GM19438 (cell line): ENCODE measurements at regions not wholly inside any gene's neighbourhood (a gene's known extent, or its start where the extent isn't known, plus 50 kb on each side); places are given as distances from the start of the nearest gene placed in this dataset.

Experiments used
- ATAC-seq: cut with Tn5 transposase; IDR thresholded peaks from one replicate; pipeline ENCODE4 v1.9.1; 2021; ENCODE audit warnings: low read depth; ENCODE audit not compliant: unreplicated experiment

DNA sequence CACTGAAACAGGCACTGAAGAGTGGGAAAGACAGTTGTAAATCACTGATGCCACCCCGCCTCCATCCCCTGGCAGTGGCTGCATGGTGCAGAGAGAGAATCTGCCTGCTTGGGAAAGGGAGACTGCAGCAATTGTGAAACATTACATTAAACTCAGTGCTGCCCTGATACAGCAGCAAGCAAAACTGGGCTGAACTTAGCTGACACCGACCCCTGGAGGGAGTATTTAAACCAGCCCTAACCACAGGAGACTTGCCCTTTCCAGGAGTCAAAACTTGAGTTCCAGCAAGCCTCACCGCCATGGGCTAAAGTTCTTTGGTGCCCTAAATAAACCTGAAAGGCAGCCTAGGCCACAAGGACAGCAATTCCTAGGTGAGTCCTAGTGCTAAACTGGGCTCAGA is 109.4 kb upstream of the PLPP4 start:
- ATAC-seq: no peak

GRCh38 chr10:120349069-120349468 is 108.0 kb upstream of the PLPP4 start:
- no peak for ATAC-seq

DNA sequence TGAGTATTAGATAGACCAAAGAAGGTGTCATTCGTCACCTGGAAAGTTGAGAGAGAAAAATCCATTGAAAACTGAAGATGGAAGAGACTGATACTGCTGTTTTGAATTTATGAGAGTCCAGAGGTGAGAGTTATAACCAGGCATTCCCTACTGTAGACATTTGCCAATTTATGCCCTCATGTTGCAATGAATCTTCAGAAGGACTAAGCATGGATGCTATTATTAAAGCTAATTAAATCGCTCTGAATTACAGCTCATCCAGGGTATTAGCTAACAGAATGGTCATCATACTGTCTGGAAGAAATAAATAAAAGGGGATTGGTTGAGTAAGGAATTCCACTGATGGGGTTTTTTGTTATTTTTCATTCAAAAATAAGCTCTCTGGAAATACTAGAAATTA is 101.6 kb upstream of the PLPP4 start:
- no peak for ATAC-seq

DNA sequence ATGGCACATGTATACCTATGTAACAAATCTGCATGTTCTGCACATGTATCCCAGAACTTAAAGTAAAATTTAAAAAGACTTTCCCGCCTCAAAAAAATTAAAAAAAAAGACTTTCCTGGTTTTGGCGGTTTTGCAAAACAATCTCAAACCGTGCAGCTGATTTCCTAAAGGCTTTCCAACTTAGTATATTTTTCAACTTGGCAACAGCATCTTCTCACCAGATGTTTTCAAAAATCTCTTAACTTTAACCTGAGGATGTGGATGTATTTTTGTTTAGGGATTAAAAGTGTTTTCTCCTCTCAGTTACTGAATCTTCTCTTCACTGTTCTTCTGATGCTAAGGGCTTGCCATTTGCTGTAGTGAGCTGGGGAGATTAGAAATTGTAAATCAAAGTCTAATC is 96.5 kb upstream of the PLPP4 start:
- no peak for ATAC-seq

DNA sequence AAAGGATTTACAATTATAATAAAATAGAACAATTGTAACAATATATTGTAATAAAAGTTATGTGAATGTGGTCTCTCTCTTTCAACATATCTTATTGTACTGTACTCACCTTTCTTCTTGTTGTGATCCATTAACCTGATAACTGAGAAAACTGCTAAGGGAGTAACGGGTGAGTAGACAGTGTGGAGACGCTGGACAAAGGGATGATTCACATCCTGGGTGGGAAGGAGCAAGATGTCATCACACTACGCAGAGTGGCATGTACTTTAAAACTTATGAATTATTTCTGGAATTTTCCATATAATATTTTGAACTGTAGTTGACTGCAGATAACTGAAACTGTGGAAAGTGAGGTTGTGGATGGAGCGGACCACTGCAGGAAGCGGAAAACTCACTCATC is 91.2 kb upstream of the PLPP4 start:
- ATAC-seq: no peak

DNA sequence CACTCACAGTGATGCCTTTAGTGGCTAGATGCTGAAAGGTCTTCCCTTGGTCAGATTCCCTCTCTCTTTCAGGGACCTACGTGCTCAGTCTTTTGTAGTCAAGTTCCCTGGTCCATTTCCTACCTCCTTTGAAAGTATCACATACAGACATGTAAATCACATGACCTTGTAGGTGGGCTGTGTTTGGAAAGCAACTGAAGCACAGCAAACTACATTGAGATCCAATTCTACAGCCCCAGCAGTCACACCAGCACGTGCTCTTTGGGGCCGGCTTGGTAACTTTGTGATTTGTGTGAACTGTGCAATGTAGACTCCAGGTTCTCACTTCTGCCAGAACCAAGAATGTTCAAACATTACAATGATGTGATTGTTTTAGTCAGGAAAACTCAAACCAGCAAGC is 89.7 kb upstream of the PLPP4 start:
- ATAC-seq: no peak

GRCh38 chr10:120368338-120368737 is 88.7 kb upstream of the PLPP4 start:
- ATAC-seq: no peak

GRCh38 chr10:120368927-120369326 is 88.1 kb upstream of the PLPP4 start:
- no peak for ATAC-seq

DNA sequence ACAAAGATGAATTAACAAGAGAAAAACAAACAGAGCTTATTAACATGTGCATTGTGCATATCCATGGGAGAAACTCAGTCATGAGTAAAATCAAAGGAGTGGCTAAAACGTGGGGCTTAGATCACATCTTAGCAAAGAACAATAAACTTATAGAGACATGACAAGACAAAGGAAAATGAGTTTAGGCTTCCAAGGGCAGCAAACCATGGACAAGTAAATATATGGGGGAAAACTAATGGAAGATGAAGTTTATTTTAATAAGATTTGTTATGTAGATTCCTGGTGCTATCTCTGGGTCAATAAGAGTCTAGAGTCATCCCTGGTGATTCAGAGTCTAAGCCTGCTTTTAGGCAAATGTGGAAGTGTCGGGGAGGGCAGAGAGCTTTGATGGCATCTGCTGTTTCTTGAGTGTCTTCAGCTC is 87.2 kb upstream of the PLPP4 start:
- ATAC-seq: no peak

DNA sequence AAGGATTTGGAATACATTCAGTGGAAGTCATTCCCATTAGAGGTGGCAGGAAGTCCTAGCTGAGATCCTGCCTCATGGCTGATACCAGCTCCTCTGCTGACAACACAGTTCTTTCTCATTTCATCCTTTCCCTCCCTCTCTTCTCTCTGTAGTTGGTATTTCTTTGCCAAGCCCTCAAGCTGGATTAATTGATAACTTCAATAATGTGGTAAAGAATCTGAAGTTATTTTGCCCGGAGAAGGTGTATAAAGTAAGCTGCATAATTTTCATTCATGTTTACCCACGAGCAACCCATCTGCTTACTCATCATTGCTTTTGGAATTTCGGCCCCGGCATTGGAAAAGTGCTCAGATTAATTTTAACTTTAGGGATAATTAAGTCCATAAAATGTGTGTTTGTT is 85.2 kb upstream of the PLPP4 start:
- no peak for ATAC-seq

DNA sequence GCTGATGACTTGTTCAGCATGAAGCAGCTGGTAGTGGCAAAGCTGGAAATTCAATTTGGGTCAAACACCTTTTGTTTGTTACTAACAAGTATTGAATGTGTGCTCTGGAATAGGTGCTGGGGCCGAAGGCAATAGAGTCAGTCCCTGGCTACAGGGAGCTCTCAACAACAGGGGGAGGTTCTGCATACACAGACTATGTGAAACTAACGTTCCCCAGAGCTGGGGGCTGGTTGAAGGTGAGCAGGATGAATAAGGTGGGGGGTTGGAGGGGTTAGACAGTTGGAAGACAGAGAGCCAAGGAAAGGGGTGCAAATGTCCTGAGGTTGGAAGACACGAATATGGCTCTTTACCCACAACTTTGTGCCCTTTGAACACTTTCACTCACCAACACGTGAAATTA is 84.1 kb upstream of the PLPP4 start:
- ATAC-seq: no peak

GRCh38 chr10:120375666-120376065 is 81.4 kb upstream of the PLPP4 start:
- ATAC-seq: no peak

GRCh38 chr10:120381931-120382330 is 75.1 kb upstream of the PLPP4 start:
- no peak for ATAC-seq

GRCh38 chr10:120382360-120382759 is 74.7 kb upstream of the PLPP4 start:
- ATAC-seq: no peak

GRCh38 chr10:120385992-120386391 is 71.0 kb upstream of the PLPP4 start:
- ATAC-seq: no peak

DNA sequence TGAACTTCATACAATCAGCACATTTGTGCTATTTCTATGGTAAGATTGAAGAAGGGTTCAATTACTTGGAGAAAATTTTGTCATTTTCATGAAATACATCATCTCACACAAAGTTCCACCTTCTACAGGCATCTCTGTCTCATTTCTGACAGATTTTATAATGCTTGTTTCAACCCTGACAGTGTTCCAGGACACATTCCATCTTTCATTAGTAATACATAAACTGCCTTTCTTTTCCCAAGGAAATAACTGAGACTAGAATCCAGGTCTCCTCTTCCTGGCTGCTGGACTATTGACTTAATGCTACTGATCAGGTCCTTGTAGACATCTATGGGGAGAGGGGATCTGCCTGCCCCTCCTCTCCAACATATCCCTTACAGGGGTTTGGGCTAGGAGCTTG is 70.1 kb upstream of the PLPP4 start:
- ATAC-seq: no peak

GRCh38 chr10:120387326-120387725 is 69.7 kb upstream of the PLPP4 start:
- ATAC-seq: no peak

DNA sequence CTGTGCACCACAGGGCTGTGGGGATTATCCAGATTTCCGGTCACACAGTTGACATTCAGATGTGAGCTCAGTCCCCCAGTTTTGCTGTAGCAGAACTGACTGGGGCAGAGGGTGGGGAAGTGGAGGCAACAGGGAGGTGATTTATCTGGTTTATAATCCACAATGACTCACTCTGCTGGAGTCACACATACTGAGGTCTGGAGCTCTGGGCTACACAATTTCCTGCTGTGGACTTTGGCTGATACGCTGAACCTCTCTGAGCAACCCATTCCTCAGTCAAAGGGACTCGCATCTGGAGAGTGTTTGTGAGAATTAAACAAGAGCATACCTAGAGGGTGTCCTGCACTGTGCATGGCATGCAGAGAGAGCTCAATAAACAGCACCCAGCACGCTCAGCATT is 64.8 kb upstream of the PLPP4 start:
- no peak for ATAC-seq

DNA sequence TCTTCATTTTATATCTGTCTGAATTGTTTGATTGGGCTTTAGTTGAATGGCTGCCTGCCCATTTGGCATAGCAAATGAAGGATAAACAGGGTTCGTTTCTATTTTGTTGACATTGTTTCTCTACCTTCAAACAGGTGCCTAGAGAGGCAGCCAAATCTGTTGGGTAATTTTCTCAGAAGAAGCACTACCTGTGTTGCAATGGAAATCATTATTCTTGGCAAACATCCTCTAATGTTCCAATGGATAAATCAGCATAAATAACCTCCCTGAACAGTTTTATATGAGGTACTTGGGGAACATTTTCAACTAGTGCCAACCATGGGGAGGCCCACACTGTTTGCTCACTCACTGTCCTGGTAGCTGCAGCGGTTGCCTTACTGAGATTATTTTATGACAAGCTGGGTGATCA is 64.4 kb upstream of the PLPP4 start:
- no peak for ATAC-seq

GRCh38 chr10:120394446-120394845 is 62.6 kb upstream of the PLPP4 start:
- no peak for ATAC-seq

DNA sequence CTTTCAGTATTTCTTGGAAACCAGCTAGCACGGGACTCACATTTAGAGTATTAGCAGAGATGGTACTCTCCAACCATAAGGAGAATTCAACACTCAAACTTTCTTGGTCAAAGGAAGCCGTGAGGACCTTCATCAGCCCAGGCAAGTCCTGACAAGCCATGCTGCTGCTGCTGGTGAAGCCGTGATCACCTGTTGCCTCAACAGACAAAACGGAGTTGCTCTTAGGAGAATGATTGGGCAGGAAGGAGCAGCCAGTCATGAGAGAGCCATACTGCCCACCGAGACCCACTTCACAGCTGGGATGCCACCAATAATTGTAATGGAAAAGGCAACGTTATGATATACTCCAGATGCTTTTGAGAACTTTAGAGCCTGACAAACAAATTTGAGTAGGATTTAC is 60.8 kb upstream of the PLPP4 start:
- ATAC-seq: no peak

DNA sequence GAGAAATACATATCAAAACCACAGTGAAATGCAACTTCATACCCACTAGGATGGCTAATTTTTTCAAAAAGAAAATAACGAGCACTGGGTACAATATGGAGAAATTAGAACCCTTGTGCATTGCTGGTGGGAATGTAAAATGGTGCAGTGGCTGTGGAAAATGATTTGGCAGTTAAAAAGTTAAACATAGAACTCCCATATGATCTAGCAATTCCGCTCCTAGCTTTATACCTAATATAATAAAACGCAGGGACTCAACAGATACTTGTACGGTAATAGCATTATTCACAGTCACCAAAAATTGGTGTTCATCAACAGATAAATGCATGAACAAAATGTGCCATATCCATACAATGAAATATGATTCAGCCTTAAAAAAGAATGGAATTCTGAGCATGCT is 58.8 kb upstream of the PLPP4 start:
- ATAC-seq: no peak

DNA sequence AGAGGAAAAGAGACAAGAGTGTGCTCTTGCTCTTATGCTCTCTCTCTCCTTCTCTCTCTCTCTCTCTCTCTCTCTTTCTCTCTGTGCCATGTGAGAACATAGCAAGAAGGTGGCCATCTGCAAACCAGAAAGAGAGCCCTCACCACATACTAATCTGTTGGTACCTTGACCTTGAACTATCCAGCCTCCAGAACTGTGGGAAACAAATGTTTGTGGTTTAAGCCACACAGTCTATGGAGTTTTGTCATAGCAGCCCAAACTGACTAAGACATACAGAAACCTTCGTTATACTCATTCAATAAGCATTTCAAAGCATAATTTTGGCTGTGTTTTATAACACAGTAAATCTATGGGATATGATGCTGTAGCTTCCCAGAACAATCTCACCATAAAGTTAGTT is 56.4 kb upstream of the PLPP4 start:
- no peak for ATAC-seq
